DND-41 (cell line): ENCODE measurements at regions not wholly inside any gene's neighbourhood (a gene's known extent, or its start where the extent isn't known, plus 50 kb on each side); places are given as distances from the start of the nearest gene placed in this dataset.

Experiments
- ATAC-seq: fragments of 200-7000 bp; cut with Tn5 transposase; 3 replicates; pipeline ENCODE4 v1.9.1; 2021; ENCODE audit warnings: low read depth; ENCODE audit not compliant: insufficient read depth
- DNase-seq: peaks from one replicate; pipeline ENCODE4 v3.0.0-alpha.2; 2020
- H2AFZ ChIP-seq: 2 replicates; pipeline ENCODE4 v1.6.0; 2012; ENCODE audit warnings: low read depth, low read length
- H3K27ac ChIP-seq: 2 replicates; pipeline ENCODE4 v1.5.1; 2012; ENCODE audit warnings: low read length, inconsistent platforms
- H3K27me3 ChIP-seq: fragments of 200-600 bp; sonication (generic); 2 replicates; pipeline ENCODE4 v1.6.0; 2012; ENCODE audit warnings: low read length, mild to moderate bottlenecking, inconsistent platforms; ENCODE audit not compliant: insufficient read depth, poor library complexity
- H3K36me3 ChIP-seq: 2 replicates; pipeline ENCODE4 v1.5.1; 2012; ENCODE audit warnings: low read length, inconsistent platforms; ENCODE audit not compliant: insufficient read depth
- H3K4me1 ChIP-seq: 2 replicates; pipeline ENCODE4 v1.5.1; 2012; ENCODE audit warnings: mild to moderate bottlenecking, low read length; ENCODE audit not compliant: insufficient read depth
- H3K4me2 ChIP-seq: 2 replicates; pipeline ENCODE4 v1.6.0; 2012; ENCODE audit warnings: mild to moderate bottlenecking, moderate library complexity, low read length, inconsistent platforms; ENCODE audit not compliant: insufficient read depth
- H3K4me3 ChIP-seq, 2 experiments: fragments of 200-600 bp in 1 of 2; shearing (Covaris generic) in 1 of 2; 2 replicates each; pipeline ENCODE4 v1.5.1; 2012 to 2016; ENCODE audit warnings: inconsistent platforms in 2 of 2, low read length in 2 of 2, mild to moderate bottlenecking in 2 of 2, low read depth in 1 of 2, moderate library complexity in 1 of 2
- H3K79me2 ChIP-seq: 2 replicates; pipeline ENCODE4 v1.6.0; 2012; ENCODE audit warnings: low read length, inconsistent platforms; ENCODE audit not compliant: insufficient read depth
- H3K9ac ChIP-seq: 2 replicates; pipeline ENCODE4 v1.6.0; 2012; ENCODE audit warnings: low read depth, mild to moderate bottlenecking, inconsistent platforms, low read length, moderate library complexity
- H3K9me3 ChIP-seq: 2 replicates; pipeline ENCODE4 v1.5.1; 2012; ENCODE audit warnings: low read length, moderate library complexity, mild to moderate bottlenecking, inconsistent platforms; ENCODE audit not compliant: insufficient read depth, severe bottlenecking
- H4K20me1 ChIP-seq: 2 replicates; pipeline ENCODE4 v1.6.0; 2012; ENCODE audit warnings: low read length; ENCODE audit not compliant: insufficient read depth
- EZH2 ChIP-seq: IDR thresholded peaks from 3 replicates; pipeline ENCODE4 v1.6.1; 2012; ENCODE audit warnings: borderline replicate concordance, low read depth, mild to moderate bottlenecking, moderate library complexity, low read length, inconsistent platforms; ENCODE audit not compliant: severe bottlenecking
- TF ChIP-seq, protein P1 (sequence below): IDR thresholded peaks from 2 replicates; pipeline ENCODE4 v1.5.1; 2012; ENCODE audit warnings: borderline replicate concordance, low read length, moderate library complexity, mild to moderate bottlenecking; ENCODE audit not compliant: poor library complexity, severe bottlenecking; ENCODE audit errors: extremely low read depth

GRCh38 chr12:30188602-30189326 is 405.0 kb upstream of the TMTC1 start:
- Histone ChIP-seq H3K79me2 (no peaks in the 10 kb centered on the region), H3K4me3 (no peak overlapping the region), H3K9ac (no peak overlapping the region), H3K4me2 (no peak overlapping the region), H3K9me3 (no peaks in the 10 kb centered on the region), H3K27me3 (no peaks in the 10 kb centered on the region), H4K20me1 (no peaks in the 10 kb centered on the region), H3K27ac (no peak overlapping the region), H3K4me1 (no peaks in the 10 kb centered on the region), H3K36me3 (no peaks in the 10 kb centered on the region), H2AFZ (no peak overlapping the region)
- TF ChIP-seq EZH2 = no peak
- TF ChIP-seq, protein P1, sequence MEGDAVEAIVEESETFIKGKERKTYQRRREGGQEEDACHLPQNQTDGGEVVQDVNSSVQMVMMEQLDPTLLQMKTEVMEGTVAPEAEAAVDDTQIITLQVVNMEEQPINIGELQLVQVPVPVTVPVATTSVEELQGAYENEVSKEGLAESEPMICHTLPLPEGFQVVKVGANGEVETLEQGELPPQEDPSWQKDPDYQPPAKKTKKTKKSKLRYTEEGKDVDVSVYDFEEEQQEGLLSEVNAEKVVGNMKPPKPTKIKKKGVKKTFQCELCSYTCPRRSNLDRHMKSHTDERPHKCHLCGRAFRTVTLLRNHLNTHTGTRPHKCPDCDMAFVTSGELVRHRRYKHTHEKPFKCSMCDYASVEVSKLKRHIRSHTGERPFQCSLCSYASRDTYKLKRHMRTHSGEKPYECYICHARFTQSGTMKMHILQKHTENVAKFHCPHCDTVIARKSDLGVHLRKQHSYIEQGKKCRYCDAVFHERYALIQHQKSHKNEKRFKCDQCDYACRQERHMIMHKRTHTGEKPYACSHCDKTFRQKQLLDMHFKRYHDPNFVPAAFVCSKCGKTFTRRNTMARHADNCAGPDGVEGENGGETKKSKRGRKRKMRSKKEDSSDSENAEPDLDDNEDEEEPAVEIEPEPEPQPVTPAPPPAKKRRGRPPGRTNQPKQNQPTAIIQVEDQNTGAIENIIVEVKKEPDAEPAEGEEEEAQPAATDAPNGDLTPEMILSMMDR = no peak
- ATAC-seq (no peak), DNase-seq (no peak)

GRCh38 chr12:30187426-30187825 is 403.7 kb upstream of the TMTC1 start:
- no peak overlapping the region for H3K27ac ChIP-seq
- no peaks in the 10 kb centered on the region for H3K79me2 ChIP-seq
- H3K27me3 ChIP-seq = no peaks in the 10 kb centered on the region
- H3K9ac ChIP-seq = no peak overlapping the region
- no peak overlapping the region for H3K4me3 ChIP-seq
- no peak overlapping the region for H3K4me2 ChIP-seq
- H3K9me3 ChIP-seq = no peaks in the 10 kb centered on the region
- ATAC-seq = no peak
- no peak for TF ChIP-seq EZH2
- TF ChIP-seq, protein P1 = no peak
- H3K36me3 ChIP-seq = no peaks in the 10 kb centered on the region
- no peaks in the 10 kb centered on the region for H4K20me1 ChIP-seq
- no peak overlapping the region for H2AFZ ChIP-seq
- DNase-seq = no peak
- no peaks in the 10 kb centered on the region for H3K4me1 ChIP-seq

DNA sequence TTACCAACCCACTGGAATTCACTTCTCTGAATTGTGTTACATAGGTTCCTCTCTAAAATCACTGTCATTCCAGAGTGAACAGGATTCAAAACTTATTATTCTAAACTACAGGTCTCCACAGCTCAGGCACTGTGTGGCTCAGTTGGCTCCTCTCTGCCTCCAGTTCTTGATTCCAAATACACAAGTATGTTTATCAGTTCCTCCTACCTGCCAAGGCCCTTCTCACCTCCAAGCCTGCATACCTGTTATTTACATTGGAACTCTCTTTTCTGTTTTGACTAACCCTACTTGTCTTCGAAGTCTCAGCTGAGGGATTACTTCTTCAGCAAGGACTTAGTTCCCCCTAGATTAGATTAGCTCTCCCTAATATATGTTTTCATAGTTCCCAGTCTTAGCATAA is 397.6 kb upstream of the TMTC1 start:
- Histone ChIP-seq H2AFZ (no peak overlapping the region), H3K9me3 (no peaks in the 10 kb centered on the region), H3K79me2 (no peaks in the 10 kb centered on the region), H3K9ac (no peak overlapping the region), H3K27me3 (no peaks in the 10 kb centered on the region), H3K27ac (no peak overlapping the region), H3K4me1 (no peaks in the 10 kb centered on the region), H3K36me3 (no peaks in the 10 kb centered on the region), H3K4me3 (no peak overlapping the region), H4K20me1 (no peaks in the 10 kb centered on the region), H3K4me2 (no peak overlapping the region)
- TF ChIP-seq, protein P1 = no peak
- TF ChIP-seq EZH2 = no peak
- DNase-seq (no peak), ATAC-seq (no peak)

GRCh38 chr12:30180602-30181001 is 396.9 kb upstream of the TMTC1 start:
- H3K4me1 ChIP-seq = no peaks in the 10 kb centered on the region
- no peak overlapping the region for H3K9ac ChIP-seq
- TF ChIP-seq, protein P1 = no peak
- no peak for TF ChIP-seq EZH2
- no peaks in the 10 kb centered on the region for H3K79me2 ChIP-seq
- H3K9me3 ChIP-seq = no peaks in the 10 kb centered on the region
- H4K20me1 ChIP-seq = no peaks in the 10 kb centered on the region
- ATAC-seq (no peak), DNase-seq (no peak)
- H3K4me3 ChIP-seq = no peak overlapping the region
- H2AFZ ChIP-seq = no peak overlapping the region
- H3K27me3 ChIP-seq = no peaks in the 10 kb centered on the region
- no peaks in the 10 kb centered on the region for H3K36me3 ChIP-seq
- no peak overlapping the region for H3K4me2 ChIP-seq
- no peak overlapping the region for H3K27ac ChIP-seq
